DMS114 treated with DMSO at 0.1 percent for 48 hours (cell line): ENCODE measurements at regions not wholly inside any gene's neighbourhood (a gene's known extent, or its start where the extent isn't known, plus 50 kb on each side); places are given as distances from the start of the nearest gene placed in this dataset.
"Not testable (repeated sequence)": the region's sequence is repeated elsewhere in the genome, so short reads cannot be mapped to it uniquely, and the experiment has no call there.

Experiments
- DNase-seq: peaks from one replicate; lab custom pipeline; 2025; ENCODE audit not compliant: unreplicated experiment; lab: John Stamatoyannopoulos, UW

GRCh38 chr3:74001436-74001835, 376.7 kb upstream of the PDZRN3 start:
- DNase-seq: no peak

GRCh38 chr3:74000725-74001124, 376.0 kb upstream of the PDZRN3 start:
- no peak for DNase-seq

- no peak for DNase-seq
These were observed 374.8 kb upstream of the PDZRN3 start for GRCh38 chr3:73999501-73999900.

- DNase-seq: not testable (repeated sequence)
These were observed 365.9 kb upstream of the PDZRN3 start for GRCh38 chr3:73990691-73991090.

DNA sequence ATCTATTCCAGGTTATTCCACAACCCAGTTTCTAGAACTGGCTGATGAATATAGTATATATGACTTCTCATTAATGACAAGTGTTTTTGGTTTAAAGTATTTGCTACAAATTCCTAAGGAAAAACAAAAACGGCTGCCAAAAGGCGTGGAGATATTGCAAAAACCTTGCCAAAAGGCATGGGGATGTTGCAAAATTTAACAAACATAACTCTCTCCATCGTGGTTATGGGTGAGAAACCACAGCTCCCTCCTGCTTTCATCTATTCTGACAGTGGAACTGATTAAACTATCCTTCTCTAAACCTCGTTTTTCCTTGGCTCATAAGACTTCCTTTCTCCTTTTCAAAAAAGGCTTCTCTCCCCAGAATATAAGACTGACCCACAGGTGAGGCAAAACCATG, 342.0 kb upstream of the PDZRN3 start:
- no peak for DNase-seq

- no peak for DNase-seq
These were observed 340.1 kb upstream of the PDZRN3 start for GRCh38 chr3:73964818-73965217.

- DNase-seq: no peak
These were observed 330.8 kb upstream of the PDZRN3 start for GRCh38 chr3:73955494-73956070.

DNA sequence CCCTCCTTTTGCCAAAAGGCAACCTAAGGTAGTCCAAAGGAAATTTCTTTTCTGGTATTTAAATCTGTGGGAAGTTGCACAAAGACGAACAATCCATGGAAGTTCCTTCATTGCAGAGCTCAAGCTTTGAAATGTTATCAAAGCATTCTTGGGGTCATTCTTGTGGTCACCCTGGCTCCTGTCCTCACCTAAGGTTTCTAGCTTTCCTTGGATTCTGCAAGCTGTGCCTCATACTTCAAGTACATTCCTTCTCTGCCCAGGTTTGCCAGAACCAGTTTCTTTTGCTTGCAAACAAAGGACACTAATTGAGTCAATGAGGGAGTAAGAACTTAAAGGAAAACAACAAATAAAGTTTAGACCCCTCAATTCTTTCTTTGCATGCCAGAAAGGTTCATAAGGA, 329.8 kb upstream of the PDZRN3 start:
- no peak for DNase-seq

DNA sequence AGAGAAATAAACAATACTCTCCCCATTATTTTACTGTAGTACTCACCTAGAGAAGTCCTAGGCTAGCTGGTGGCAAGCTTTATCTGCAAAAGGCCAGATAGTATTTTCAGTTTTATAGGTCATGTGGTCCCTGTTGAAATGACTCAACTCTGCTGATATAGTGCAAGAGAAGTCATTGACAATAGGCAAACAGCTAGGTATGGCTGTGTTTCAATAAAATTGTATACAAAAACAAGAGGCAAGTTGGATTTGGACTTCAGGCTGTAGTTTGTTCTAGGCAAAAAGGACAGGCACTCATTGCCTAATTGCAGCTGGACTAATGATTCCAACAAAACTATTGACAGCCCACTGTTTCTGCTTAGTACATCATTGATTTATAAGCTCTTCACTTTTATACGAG, 328.0 kb upstream of the PDZRN3 start:
- DNase-seq: no peak

DNA sequence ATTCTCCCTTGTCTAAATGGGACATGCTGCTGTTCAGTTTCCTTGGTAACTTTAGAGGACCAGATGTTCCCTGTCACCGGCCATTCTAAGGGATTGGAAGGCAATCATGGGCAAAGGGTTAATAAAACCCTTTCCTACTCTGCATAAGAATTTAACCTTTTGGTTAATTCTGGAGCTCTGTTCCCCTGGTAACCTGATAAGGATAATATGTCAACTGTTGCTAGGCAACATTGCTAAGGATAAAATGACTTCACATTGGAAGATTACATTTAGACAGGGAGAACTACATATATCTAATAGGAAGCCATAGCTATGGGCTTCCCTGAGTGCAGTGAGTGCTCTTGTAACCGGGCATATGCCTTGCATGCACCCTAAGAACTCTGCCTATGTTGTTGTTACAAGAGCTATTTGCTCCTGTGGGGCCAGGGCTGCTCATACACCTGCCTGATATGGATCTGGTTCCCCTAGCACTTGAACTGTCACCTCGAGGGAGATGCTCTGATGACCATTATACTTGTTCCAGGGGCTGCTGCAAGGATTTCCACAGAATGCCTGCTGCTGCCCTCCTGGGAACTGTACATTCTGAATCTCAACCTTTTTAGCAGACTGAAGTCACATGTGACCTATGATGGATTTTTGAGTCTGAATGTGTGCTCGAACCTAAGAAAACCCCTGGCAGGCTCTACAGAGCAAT, 326.3 kb upstream of the PDZRN3 start:
- no peak for DNase-seq

- DNase-seq: no peak
These were observed 320.8 kb upstream of the PDZRN3 start for GRCh38 chr3:73945541-73945940.

- DNase-seq: no peak
These were observed 315.2 kb upstream of the PDZRN3 start for GRCh38 chr3:73939985-73940384.

DNA sequence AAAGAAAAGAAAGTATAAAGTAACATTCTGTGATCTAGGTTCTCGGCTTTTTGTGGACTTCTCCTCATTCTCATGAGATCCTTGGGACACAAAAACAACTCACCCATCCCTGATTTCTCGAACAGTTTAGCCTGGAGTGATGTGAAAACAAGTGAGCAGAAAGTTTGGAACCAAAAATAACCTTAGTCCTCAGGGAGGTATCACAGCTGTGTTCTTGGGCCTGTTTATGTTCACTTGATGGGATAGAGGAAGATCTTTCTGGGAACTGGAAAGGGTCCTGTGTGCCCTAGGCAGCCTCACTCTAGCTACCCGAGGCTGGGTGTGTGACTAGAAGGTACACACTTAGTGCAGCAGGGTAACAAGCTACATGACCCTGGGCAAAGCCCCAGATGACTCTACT, 308.8 kb upstream of the PDZRN3 start:
- no peak for DNase-seq

- no peak for DNase-seq
These were observed 302.4 kb upstream of the PDZRN3 start for GRCh38 chr3:73927203-73927570.

DNA sequence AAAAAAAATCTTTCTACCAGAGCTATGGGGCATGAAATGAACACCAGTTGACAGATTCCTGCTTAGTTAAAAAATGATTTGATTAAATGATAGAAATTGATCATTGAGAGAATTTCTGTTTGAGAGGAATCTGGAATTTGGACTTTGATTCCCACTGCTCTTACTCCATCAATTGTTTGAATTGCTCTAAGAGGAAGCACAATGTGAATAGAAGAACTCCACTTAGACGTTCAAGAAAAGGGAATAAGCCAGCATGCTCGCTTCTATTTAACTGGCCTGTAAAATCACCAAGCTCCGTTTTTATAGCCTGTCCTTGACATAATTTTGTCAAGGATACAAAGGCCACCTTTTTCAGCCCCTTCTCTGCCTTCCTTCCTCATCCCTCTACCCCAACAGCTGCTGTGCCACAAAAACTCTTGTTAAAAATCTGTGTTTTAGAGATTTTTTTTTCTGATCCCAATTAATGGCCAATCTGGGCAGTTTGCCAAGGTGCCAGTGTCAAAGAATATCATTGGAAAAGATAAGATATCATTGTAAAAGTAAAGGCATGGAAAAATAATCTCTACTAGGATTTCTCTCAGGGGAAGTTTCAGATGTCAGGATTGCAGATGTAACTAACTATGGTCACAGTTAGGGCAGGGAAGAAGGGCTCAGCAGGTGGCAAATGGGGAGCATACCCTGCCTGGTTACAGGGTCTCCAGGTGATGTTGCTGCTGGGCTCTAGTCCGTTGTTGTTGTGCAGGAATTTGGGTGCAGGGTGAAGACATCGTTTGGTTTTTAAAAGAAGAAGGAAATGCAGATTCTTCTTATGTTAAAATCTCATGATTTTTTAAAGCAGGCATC, 301.8 kb upstream of the PDZRN3 start:
- no peak for DNase-seq

DNA sequence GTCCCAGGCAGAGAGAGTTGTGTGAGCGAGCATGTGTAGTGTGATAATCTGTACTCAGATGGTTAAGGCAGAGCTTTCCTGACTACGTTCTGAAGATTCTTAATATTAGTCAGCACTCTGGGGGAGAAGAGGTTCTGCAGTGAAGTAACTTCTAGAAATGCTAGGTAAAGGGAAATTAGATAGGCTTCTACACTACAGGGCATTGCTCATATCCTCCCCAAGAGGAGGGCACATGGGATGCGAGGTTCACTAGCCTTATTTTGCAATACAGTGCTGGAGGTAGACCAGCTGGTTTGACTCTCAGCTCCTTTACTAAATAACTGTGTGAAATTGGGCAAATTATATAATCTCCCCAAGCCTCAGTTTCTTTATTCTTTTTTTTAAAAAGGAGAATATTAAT, 300.3 kb upstream of the PDZRN3 start:
- DNase-seq: no peak

- DNase-seq: no peak
These were observed 299.3 kb upstream of the PDZRN3 start for GRCh38 chr3:73924048-73924447.

DNA sequence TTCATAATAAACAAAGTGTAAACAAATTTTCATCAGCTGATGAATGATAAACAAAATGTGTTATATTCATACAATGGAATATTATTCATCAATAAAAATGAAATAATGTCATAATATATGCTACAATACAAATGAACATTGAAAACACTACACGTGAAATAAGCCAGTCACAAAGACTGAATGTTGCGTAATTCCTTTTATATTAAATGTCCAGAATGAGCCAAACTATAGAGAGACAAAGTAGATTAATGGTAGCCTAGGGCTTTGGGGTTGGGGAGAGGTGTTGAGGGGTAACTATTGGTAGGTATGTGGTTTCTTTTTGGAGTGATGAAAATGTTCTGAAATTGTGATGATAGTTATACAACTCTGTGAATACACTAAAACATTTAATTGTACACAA, 292.9 kb upstream of the PDZRN3 start:
- DNase-seq: no peak

- DNase-seq: no peak
These were observed 291.1 kb upstream of the PDZRN3 start for GRCh38 chr3:73915886-73916285.

- DNase-seq: no peak
These were observed 283.5 kb upstream of the PDZRN3 start for GRCh38 chr3:73908218-73908617.

DNA sequence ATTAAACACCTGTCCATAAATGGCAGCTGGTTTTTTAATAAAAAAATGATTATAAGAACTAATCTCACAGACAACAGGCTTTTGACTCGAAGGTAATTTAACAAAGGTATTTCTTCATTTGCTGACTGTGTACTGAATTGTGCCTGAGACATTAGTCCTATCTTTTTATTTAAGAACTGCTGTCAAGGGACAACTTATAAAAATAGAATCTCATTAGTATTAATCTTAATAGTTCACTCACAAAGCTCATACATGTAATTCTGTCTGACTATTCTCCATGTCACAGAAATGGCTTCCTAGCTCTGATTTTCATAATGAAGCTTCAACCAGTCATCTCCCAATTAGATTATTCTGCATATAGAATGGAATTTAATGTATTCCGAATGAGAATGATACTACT, 276.9 kb upstream of the PDZRN3 start:
- DNase-seq: no peak

- no peak for DNase-seq
These were observed 269.9 kb upstream of the PDZRN3 start for GRCh38 chr3:73894474-73895213.
